GM23338 (cell line): ENCODE measurements at regions not wholly inside any gene's neighbourhood (a gene's known extent, or its start where the extent isn't known, plus 50 kb on each side); places are given as distances from the start of the nearest gene placed in this dataset.
A peak's percentile ranks its signal among the peaks of the same experiment; 100 is the strongest.

Experiments used
- ATAC-seq: fragments of 200-7000 bp; cut with Tn5 transposase; 3 replicates; pipeline ENCODE4 v1.9.1; 2020
- DNase-seq: peaks from one replicate; pipeline ENCODE4 v3.0.0-alpha.2; 2015; ENCODE audit warnings: low spot score
- H2AFZ ChIP-seq: fragments of 200-600 bp; sonication (generic); 2 replicates; pipeline ENCODE4 v1.8.0; 2016; ENCODE audit warnings: antibody characterized with exemption, mild to moderate bottlenecking, moderate library complexity
- H3F3A ChIP-seq: fragments of 200-600 bp; sonication (generic); replicated peaks from 2 replicates; pipeline ENCODE4 v1.8.0; 2017; ENCODE audit warnings: antibody characterized with exemption, mixed run types, low read depth
- H3K27ac ChIP-seq: fragments of 200-600 bp; sonication (generic); 2 replicates; pipeline ENCODE4 v1.6.1; 2016; ENCODE audit warnings: low read depth
- H3K27me3 ChIP-seq: fragments of 200-600 bp; sonication (generic); 2 replicates; pipeline ENCODE4 v1.8.0; 2016; ENCODE audit warnings: mild to moderate bottlenecking, mixed run types, moderate library complexity; ENCODE audit not compliant: insufficient read depth
- H3K36me3 ChIP-seq: fragments of 200-600 bp; sonication (generic); 2 replicates; pipeline ENCODE4 v1.8.0; 2016; ENCODE audit warnings: mild to moderate bottlenecking; ENCODE audit not compliant: insufficient read depth
- H3K4me1 ChIP-seq: fragments of 200-600 bp; sonication (generic); 2 replicates; pipeline ENCODE4 v1.8.0; 2016; ENCODE audit warnings: mild to moderate bottlenecking, moderate library complexity; ENCODE audit not compliant: insufficient read depth
- H3K4me2 ChIP-seq: fragments of 200-600 bp; sonication (generic); 2 replicates; pipeline ENCODE4 v1.7.1; 2017; ENCODE audit warnings: mixed run types
- H3K4me3 ChIP-seq: fragments of 200-600 bp; sonication (generic); 2 replicates; pipeline ENCODE4 v1.6.1; 2016; ENCODE audit warnings: mixed run types
- H3K79me2 ChIP-seq: fragments of 200-600 bp; sonication (generic); replicated peaks from 2 replicates; pipeline ENCODE4 v1.8.0; 2017; ENCODE audit warnings: mild to moderate bottlenecking; ENCODE audit not compliant: insufficient read depth
- H3K9me2 ChIP-seq: fragments of 200-600 bp; sonication (generic); 2 replicates; pipeline ENCODE4 v1.8.0; 2017; ENCODE audit not compliant: insufficient read depth
- H4K20me1 ChIP-seq: fragments of 200-600 bp; sonication (generic); replicated peaks from 2 replicates; pipeline ENCODE4 v1.8.0; 2017; ENCODE audit warnings: mild to moderate bottlenecking; ENCODE audit not compliant: insufficient read depth
- H3K27ac Mint-ChIP-seq: 2 replicates; pipeline ENCODE4 v1.8.0; 2020; ENCODE audit warnings: inconsistent platforms, mild to moderate bottlenecking, moderate library complexity, mixed read lengths
- H3K27me3 Mint-ChIP-seq: 3 replicates; pipeline ENCODE4 v1.8.0; 2022; ENCODE audit warnings: low read depth, mild to moderate bottlenecking, moderate library complexity, mixed read lengths, inconsistent platforms; ENCODE audit not compliant: insufficient read depth, poor library complexity
- H3K36me3 Mint-ChIP-seq: 3 replicates; pipeline ENCODE4 v1.8.0; 2021; ENCODE audit warnings: low read depth, mild to moderate bottlenecking, inconsistent platforms, moderate library complexity, mixed read lengths
- H3K4me1 Mint-ChIP-seq: 3 replicates; pipeline ENCODE4 v1.8.0; 2020; ENCODE audit warnings: mild to moderate bottlenecking, inconsistent platforms, mixed read lengths
- H3K4me3 Mint-ChIP-seq: 3 replicates; pipeline ENCODE4 v1.8.0; 2021; ENCODE audit warnings: moderate library complexity, mild to moderate bottlenecking, inconsistent platforms, mixed read lengths
- H3K9me3 Mint-ChIP-seq: 3 replicates; pipeline ENCODE4 v1.8.0; 2020; ENCODE audit warnings: moderate library complexity, mild to moderate bottlenecking, inconsistent platforms, mixed read lengths
- CREB1 ChIP-seq: fragments of 250-450 bp; sonication (Bioruptor Pico); IDR thresholded peaks from 2 replicates; pipeline ENCODE4 v1.5.0; 2020; ENCODE audit warnings: low read depth, mild to moderate bottlenecking, moderate library complexity
- EZH2 ChIP-seq: fragments of 200-600 bp; sonication (generic); IDR thresholded peaks from one replicate; pipeline ENCODE4 v1.8.0; 2017; ENCODE audit warnings: antibody characterized with exemption, mild to moderate bottlenecking, low read depth; ENCODE audit not compliant: unreplicated experiment
- EZH2phosphoT487 ChIP-seq: fragments of 200-600 bp; sonication (generic); IDR thresholded peaks from one replicate; pipeline ENCODE4 v1.8.1; 2018; ENCODE audit warnings: antibody characterized with exemption; ENCODE audit not compliant: unreplicated experiment
- JUNB ChIP-seq: IDR thresholded peaks from one replicate; pipeline ENCODE4 v1.6.1; 2016; ENCODE audit warnings: antibody characterized with exemption; ENCODE audit not compliant: unreplicated experiment
- NANOG ChIP-seq: IDR thresholded peaks from 2 replicates; pipeline ENCODE4 v1.6.1; 2016; ENCODE audit warnings: antibody characterized with exemption, borderline replicate concordance
- POLR2AphosphoS5 ChIP-seq: IDR thresholded peaks from 2 replicates; pipeline ENCODE4 v1.6.1; 2016; ENCODE audit warnings: antibody characterized with exemption, low read depth
- ZNF114 ChIP-seq: fragments of 250-450 bp; sonication (Bioruptor Pico); IDR thresholded peaks from 2 replicates; pipeline ENCODE4 v1.5.0; 2020; ENCODE audit warnings: mild to moderate bottlenecking, moderate library complexity
- ZNF462 ChIP-seq: fragments of 250-450 bp; sonication (Bioruptor Pico); IDR thresholded peaks from 2 replicates; pipeline ENCODE4 v1.5.0; 2020; ENCODE audit warnings: mild to moderate bottlenecking, moderate library complexity

GRCh38 chr7:24341691-24342413, 57.9 kb downstream of the NPY start:
- peak; percentile 11 for ATAC-seq
- H3K4me2 ChIP-seq: 0 out of 2 replicates have a peak overlapping the region, but pooled peaks have one; percentile 12

More at GRCh38 chr7:24341691-24342413, 57.9 kb downstream of the NPY start:
- H3K27ac Mint-ChIP-seq: no peak overlapping the region
- Histone ChIP-seq H2AFZ (no peak overlapping the region), H4K20me1 (no peaks in the 10 kb centered on the region; the same call in 1 of the 2 replicates), H3K79me2 (peaks cover 3% of the 10 kb centered on the region; the same call in 1 of the 2 replicates), H3K4me1 (peaks cover 36% of the 10 kb centered on the region), H3K27ac (no peak overlapping the region), H3K4me3 (no peak overlapping the region), H3K27me3 (peaks cover 23% of the 10 kb centered on the region), H3F3A (no peaks in the 10 kb centered on the region), H3K36me3 (no peaks in the 10 kb centered on the region), H3K9me2 (0 out of 2 replicates have a peak, but pooled peaks cover 11% of the 10 kb centered on the region)
- no peaks in the 10 kb centered on the region for H3K36me3 Mint-ChIP-seq
- TF ChIP-seq JUNB (no peak), NANOG (no peak), CREB1 (CRISPR knock-in tag) (no peak), ZNF462 (CRISPR knock-in tag) (0 out of 2 replicates have a peak, but pooled peaks have one; percentile 10), ZNF114 (CRISPR knock-in tag) (no peak), POLR2AphosphoS5 (no peak), EZH2 (no peak), EZH2phosphoT487 (no peak)
- peaks cover 27% of the 10 kb centered on the region for H3K4me1 Mint-ChIP-seq
- peak; percentile 32 for DNase-seq
- no peak overlapping the region for H3K4me3 Mint-ChIP-seq
- H3K27me3 Mint-ChIP-seq: peaks cover 4% of the 10 kb centered on the region
- no peaks in the 10 kb centered on the region for H3K9me3 Mint-ChIP-seq
